HEK293T (cell line): ENCODE measurements at regions not wholly inside any gene's neighbourhood (a gene's known extent, or its start where the extent isn't known, plus 50 kb on each side); places are given as distances from the start of the nearest gene placed in this dataset.

ENCODE experiments used
- ELF4 ChIP-seq: fragments of 450-650 bp; IDR thresholded peaks from 2 replicates; pipeline ENCODE4 v1.6.1; 2017; ENCODE audit warnings: antibody characterized with exemption
- L3MBTL2 ChIP-seq: fragments of 450-650 bp; conservative IDR thresholded peaks from 2 replicates; pipeline ENCODE4 v1.6.1; 2016; ENCODE audit warnings: mild to moderate bottlenecking

DNA sequence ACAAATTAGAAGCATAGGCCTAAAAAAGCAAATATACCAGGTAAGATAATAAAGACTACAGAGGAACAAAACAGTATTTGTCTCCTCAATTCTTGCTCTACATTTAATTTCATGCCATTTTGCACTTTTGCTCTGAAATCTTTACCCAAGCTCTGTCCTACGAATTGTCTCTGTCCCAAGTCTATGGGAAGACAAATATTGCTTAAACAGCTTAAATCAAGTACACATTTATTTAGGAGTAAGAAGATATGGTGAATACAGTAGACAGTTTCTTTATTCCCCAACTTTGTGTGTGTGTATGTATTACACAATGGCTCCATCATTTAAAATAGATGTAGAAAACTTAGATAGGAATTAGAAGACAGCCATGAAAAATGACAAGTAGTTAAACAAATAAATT lies 163.5 kb upstream of the POU5F2 start:
- TF ChIP-seq L3MBTL2 (no peak), ELF4 (no peak)
